CD4-positive, alpha-beta T cell treated with Interleukin-10 for 1 hour (primary cell): ENCODE measurements at regions not wholly inside any gene's neighbourhood (a gene's known extent, or its start where the extent isn't known, plus 50 kb on each side); places are given as distances from the start of the nearest gene placed in this dataset.
"Not testable (repeated sequence)": the region's sequence is repeated elsewhere in the genome, so short reads cannot be mapped to it uniquely, and the experiment has no call there.

Source experiments
- DNase-seq: peaks from one replicate; pipeline ENCODE4 v3.0.0-alpha.2; 2020

- DNase-seq, result no peak
Observed at GRCh38 chr2:236981701-236982485, 103.8 kb upstream of the COPS8 start.

DNA sequence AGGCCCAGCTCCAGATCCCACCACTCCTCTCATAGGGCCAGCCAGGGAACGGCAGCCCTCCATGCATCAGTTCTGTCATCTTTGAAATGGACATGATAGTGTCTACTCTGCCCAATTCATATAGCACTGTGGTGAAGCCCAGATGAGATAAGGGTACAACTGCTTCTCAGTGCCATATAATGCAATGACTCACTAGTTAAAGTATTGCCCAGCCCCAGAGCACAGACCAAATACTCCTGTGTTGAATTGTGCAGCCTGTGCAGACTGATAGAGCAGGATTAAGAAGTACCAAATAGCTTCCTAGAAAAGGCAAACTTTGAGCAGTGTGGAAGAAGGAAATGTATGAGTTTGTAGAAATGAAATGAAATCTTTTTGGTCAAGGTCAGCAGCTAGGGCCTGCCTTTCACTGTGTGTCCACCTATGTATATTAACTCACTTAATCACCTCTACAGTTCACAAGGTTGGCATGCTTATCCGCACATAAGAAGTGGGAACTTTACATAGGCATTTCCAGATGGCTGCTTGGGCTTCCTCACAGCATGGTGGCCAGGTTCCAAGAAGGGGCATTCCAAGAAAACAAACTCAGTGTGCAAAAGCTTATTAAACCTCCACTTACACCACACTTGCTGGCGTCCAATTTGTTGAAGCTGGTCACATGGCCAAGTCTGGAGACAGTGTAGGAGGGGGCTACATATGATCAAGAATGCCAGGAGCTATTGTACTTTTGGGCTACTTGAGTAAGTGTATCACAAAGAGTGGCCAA, 102.8 kb upstream of the COPS8 start:
- no peak for DNase-seq

DNA sequence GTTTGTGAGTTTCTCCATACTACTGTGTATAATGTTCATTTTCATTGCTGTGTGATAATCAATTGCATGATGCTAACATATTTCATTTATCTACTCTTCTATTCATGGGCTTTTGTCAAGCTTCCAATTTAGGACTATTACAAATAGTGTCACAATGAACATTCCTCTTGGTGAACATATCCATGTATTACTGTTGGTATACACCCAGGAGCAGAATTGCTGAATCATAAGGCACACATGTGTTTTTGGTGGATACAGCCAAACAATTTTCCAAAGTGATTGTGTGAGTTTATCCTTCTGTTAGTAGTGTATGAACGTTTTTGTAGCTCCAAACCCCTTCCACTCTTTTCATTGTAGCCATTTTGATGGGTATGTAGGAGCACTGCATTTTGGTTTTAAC, 101.6 kb upstream of the COPS8 start:
- no peak for DNase-seq

DNA sequence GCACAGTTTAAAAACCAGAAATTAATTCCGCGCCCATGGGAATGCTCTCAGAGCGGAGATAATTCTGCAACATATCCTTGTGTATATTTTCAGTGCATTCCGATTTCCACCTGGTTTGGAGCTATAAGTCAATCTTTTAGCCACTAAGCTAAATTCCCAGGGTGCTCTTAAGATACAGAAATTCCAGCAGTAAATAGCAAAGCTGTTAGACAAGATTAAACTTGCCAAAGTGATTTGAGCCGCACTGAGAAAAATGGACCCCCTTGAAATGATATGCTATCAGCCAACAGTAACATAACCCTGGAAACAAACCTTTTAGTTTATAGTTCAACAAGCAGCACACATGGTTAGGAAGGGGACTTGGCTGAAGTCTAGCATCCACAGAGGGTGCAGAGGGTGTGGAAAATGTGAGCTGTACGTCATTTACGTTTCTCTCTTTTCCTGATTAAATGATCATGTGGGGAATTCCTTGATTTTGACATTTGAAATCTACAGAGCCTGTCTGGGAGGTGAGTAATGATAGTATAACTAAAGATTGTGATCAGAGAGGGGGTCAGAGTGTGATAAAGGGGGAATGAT, 99.8 kb upstream of the COPS8 start:
- no peak for DNase-seq

DNA sequence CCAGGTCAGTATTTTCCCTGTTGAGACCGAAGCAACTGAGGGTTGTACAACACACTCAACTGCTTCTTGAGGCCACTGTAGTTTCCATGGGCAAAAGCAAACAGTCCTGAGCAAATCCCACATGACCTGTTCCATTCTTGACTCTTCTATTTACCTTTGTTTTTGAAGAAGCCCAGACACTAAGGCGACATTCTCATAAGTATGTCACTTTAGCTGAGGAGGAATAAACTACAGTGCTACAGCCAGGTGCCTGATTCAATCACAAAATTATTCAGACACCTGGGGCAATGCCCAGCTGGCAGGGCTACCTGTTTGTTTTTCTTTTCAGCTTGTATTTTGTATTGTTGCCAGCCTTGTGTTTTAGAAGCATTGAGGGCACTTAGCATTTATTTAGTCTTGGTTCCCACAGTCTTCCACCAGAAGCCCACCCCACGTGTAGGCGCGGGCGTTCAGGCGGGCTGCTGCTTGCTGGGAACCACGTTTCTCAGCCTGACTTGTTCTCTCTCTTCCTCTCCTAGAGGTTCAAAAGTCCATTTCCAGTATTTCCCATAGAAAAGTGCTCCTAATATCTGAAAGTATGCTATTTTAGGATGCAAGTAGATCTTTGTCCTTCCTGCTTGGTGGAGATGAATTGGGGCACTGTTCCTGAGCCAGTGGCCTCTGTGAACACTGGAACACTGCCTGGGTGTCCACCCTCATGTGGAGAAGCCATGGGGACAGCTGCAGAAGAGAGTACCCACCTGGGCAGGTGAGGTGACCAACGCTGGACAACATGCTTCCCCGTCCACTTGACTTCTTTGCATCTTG, 99.0 kb upstream of the COPS8 start:
- no peak for DNase-seq

DNA sequence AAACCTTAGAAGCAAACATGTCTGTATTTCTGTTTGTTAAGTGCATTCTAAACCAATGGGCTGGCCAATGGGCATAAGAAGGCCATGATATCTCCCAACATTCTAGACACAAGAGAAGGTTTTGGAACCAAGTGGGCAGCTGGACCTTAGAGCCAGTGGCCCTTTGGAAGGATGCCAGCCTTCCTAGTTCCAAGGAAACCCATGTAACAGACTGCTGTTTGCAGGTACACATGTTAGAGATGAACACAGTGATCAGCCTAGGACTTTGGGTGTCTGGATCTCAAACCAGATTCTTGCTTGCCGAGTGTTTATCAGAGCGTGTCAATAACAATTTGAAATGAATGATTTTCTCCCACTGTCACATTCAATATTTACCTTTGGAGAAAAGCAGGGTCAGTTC, 97.5 kb upstream of the COPS8 start:
- DNase-seq, result no peak

DNA sequence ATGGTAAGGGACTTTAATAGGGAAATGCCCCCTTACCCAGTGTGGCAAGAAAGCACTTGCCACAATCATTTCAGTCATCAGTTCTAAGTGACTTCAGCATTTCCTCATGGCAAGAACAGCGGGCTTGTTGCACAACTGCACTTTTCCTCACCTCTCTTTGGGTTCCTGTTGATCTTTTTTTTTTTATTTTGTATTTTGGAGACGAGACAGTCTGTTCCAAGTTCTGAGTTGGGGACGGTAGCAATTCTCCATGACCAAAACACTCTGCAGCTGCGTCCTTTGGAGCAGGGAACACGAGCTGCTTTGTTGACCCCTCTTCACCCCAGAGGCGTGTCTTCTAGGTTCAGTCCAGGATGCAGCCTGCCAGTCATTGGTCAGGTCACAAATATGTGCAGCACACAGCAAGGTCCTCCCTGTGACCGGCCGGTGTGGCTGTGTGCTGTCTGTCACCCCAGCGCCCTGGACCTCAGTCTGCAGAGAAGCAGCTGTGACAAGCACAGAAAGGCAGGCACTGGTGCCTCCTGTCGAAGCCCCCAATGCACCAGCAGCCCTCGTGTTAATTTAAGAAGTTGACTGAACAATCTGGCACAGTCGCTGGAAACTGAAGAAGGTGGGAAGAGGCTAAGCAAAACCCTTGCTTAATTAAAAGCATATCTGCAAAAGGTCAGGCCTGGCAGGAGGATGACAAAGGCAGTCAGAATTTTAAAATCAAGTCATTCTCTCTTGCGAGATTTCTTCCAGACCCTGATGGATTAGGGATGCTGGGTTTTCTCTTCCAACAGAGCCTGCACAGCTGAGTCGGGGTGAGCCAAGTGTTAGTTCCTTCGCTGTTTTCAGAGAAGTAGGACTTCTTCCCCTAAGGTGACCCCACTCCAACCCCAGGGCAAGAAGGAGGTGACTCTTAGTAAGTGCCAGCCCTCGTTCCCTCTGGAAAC, 96.7 kb upstream of the COPS8 start:
- DNase-seq, result no peak

DNA sequence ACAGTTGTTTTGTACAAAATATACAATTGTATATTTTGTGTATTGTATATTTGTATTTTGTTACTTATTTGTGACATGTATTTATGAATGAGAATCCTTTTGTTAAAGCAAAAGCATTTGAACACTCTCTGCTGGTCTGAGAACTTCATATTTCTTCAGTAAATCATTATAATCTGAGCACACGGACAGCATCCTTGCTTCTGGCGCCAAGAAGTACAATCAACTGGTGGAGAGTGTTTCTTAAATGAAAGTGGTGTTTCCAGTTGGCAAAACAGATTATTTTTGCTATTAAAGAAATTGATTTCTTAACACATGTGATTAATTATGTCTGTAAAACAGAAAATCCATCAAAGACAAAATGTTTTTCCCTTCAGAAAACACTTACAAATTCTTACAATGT, 95.1 kb upstream of the COPS8 start:
- DNase-seq, result no peak

GRCh38 chr2:236991874-236992273, 93.8 kb upstream of the COPS8 start:
- DNase-seq, result no peak

DNA sequence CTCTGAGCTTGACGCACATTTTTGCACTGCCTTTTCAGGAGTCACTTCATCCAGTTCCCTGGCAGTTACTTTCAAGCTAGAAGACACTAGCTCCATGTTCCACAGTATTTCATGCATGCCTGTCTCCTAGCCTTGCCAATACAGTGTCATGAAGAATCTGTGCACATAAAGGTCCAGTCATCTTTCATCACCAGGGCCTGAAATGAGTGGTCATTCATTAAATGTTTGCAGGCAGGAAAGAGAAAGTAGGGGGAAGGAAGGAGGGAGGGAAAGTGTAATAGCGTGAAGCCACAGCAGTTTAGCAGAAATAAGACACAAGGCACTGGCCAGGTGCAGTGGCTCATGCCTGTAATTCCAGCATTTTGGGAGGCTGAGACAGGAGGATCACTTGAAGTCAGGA, 92.4 kb upstream of the COPS8 start:
- no peak for DNase-seq

DNA sequence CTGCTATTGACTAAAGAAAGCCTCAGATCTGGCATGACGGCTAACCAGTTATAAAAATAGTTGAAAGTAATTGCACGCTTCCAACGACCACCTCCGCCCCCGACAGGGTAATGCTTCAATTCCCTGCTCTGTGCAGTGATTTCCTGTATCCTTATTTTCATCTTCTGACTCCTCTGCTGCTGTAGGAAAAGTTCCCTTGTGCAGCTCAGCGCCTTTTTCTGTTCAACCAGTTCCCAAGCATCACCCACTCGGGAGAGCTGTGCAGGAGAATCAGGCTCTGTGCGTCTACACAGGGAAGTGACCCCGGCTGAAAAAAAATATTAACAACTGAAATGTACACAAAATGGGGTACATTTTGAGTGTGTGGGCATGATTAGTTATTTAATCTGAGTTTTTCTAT, 91.3 kb upstream of the COPS8 start:
- DNase-seq, result no peak

- DNase-seq, result no peak
Observed at GRCh38 chr2:236997069-236997715, 88.5 kb upstream of the COPS8 start.

- no peak for DNase-seq
Observed at GRCh38 chr2:236998236-236998635, 87.5 kb upstream of the COPS8 start.

- no peak for DNase-seq
Observed at GRCh38 chr2:236998758-236999157, 86.9 kb upstream of the COPS8 start.

DNA sequence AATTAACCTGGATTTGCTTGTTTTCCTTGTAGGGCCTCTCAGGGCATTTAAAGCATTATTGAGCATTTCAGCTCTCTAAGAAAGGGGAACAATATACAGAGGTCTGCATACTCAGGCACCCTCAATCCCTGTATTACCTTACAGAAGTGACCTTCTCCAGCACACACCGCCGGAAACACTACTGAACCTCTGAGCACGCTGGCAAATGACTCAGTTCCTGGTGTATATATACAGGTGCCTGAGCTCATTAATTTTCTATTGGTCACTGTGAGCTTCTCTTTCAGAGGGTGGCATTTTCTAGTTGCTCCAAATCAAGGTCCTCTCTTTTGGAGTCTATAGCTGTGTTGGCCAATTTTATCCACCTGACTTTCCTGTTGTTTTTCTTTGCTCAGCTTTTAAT, 85.2 kb upstream of the COPS8 start:
- DNase-seq, result no peak

DNA sequence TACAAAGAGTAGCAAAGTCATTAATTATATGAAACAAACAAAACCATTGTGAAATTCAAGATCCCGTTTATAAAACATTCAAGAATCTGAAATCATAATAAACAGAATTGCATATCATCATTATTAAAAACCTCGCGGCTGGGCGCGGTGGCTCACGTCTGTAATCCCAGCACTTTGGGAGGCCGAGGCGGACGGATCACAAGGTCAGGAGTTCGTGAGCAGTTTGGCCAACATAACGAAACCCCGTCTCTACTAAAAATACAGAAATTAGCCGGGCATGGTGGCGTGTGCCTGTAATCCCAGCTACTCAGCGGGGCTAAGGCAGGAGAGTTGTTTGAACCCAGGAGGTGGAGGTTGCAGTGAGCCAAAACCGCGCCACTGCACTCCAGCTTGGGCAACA, 80.3 kb upstream of the COPS8 start:
- not testable (repeated sequence) for DNase-seq

DNA sequence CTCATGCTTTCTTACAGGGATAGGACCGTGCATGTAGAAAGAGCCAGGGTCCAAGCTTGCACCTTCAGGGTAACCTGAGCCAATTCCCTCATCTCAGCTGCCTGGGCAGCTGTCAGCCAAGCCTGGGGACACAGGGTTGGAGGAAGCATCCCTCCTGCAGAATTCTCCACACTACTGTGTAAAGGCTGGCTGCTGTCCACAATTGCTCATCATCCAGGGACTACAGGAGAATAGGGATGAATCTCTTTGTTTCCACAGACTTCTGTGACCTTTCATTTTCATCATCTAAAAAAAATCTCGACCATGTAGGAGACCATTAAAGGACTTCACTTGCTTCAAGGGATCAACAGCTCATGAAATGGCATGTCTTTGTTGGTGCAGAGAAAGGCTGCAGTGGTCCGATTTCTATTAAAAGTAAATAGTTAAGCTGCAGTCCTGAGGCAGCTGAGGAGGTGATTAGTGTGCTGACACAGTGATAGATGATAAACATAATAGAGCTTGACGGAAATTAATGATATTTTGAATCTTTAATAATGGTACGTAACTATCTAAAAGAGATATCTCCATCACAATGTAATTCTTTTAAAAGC, 74.4 kb upstream of the COPS8 start:
- no peak for DNase-seq

GRCh38 chr2:237012004-237012403, 73.7 kb upstream of the COPS8 start:
- no peak for DNase-seq

- no peak for DNase-seq
Observed at GRCh38 chr2:237012577-237013267, 73.0 kb upstream of the COPS8 start.

GRCh38 chr2:237016121-237016915, 69.4 kb upstream of the COPS8 start:
- no peak for DNase-seq
